ENCODE measurements at regions not wholly inside any gene's neighbourhood (a gene's known extent, or its start where the extent isn't known, plus 50 kb on each side); places are given as distances from the start of the nearest gene placed in this dataset.
"Not testable (repeated sequence)": the region's sequence is repeated elsewhere in the genome, so short reads cannot be mapped to it uniquely, and the experiment has no call there.

DNA sequence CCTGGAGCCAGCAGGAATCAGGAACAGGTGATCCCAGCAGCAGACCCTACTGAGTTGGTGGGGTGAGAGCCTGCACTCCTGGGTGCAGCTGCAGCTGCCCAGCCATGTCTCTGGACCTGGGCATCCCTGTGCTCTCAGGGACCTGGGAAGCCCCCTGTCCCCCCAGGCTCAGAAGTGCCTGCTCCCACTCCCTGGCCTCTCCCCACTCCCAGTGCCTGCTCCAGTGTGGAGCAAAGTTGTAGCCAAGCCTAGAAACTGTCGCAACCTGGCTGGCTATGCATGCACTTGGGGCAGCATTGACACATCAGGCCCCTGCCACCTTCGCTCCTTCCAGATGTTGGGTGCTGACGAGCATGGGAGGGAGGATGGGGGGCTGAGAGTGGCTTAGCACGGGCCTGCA, 1124.7 kb upstream of the ACVR2A start:
- Histone ChIP-seq H3K4me1 (no peaks in the 10 kb centered on the region), H3K27me3 (ENCODE audit: insufficient read depth in 3 of 3, low read length in 2 of 3) (no peaks in the 10 kb centered on the region), H3K36me3 (ENCODE audit: insufficient read depth in 1 of 2, low read depth in 1 of 2) (no peaks in the 10 kb centered on the region), H3K4me3 (no peak overlapping the region), H3K27ac (no peak overlapping the region), H3K9me3 (no peaks in the 10 kb centered on the region)
- intact Hi-C loops (cut with DNase I): no loop called here
- ATAC-seq (no peak), DNase-seq (no peak)
- 92 to 94% (median 92%) methylated on average over 4 of the region's 4 CpGs for WGBS, 3 donors
- TF ChIP-seq, protein P1, sequence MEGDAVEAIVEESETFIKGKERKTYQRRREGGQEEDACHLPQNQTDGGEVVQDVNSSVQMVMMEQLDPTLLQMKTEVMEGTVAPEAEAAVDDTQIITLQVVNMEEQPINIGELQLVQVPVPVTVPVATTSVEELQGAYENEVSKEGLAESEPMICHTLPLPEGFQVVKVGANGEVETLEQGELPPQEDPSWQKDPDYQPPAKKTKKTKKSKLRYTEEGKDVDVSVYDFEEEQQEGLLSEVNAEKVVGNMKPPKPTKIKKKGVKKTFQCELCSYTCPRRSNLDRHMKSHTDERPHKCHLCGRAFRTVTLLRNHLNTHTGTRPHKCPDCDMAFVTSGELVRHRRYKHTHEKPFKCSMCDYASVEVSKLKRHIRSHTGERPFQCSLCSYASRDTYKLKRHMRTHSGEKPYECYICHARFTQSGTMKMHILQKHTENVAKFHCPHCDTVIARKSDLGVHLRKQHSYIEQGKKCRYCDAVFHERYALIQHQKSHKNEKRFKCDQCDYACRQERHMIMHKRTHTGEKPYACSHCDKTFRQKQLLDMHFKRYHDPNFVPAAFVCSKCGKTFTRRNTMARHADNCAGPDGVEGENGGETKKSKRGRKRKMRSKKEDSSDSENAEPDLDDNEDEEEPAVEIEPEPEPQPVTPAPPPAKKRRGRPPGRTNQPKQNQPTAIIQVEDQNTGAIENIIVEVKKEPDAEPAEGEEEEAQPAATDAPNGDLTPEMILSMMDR (IDR thresholded peaks at IDR 0.05): no peak

DNA sequence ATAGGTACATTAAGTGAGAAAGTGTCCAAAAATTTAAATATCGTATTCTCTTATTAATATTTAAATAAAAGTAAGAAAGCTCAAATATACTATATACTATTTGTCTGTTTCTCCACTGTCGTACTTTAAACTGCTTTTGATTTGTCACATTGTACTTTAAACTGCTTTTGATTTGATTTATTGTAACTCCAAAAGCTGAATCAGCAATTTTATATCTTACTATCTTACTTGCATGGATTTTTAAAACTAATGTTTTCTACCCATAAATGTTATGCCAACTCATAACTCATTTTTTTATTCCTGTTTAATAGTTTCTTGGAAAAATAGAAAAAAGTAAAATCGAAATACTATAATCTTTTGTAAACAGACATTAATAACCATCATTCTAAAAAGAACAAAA, 1128.2 kb upstream of the ACVR2A start:
- Histone ChIP-seq H3K4me1 (no peaks in the 10 kb centered on the region), H3K4me3 (no peak overlapping the region), H3K27ac (no peak overlapping the region), H3K27me3 (ENCODE audit: insufficient read depth in 3 of 3, low read length in 2 of 3) (no peaks in the 10 kb centered on the region), H3K36me3 (ENCODE audit: insufficient read depth in 1 of 2, low read depth in 1 of 2) (no peaks in the 10 kb centered on the region), H3K9me3 (peaks cover 4% of the 10 kb centered on the region)
- TF ChIP-seq, protein P1 (IDR thresholded peaks at IDR 0.05): no peak
- ATAC-seq (no peak), DNase-seq (no peak)
- 49 to 60% (median 57%) methylated on average over 3 of the region's 3 CpGs for WGBS, 3 donors
- intact Hi-C loops (cut with DNase I): no loop called here

DNA sequence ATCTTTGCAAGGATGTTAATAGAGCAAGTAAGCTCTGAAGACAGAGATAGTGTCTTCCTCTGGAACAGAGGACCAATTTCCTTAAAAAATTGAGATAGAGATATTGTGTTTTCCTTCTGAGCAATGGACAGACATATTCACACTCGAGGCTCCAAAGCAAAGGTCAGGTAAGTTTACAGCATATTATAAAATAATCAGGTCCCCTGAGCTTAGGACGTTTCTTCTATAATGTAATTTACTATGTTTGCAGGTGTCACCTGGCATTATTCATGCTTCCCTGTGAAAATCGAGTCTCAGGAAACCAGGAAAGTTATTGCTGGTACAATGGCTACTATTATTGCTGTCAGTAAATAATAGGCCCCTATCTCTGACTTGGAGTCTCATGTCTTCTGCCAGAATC, 1135.8 kb upstream of the ACVR2A start:
- DNase-seq (no peak), ATAC-seq (no peak)
- no peaks in the 10 kb centered on the region for H3K27me3 ChIP-seq (ENCODE audit: insufficient read depth in 3 of 3, low read length in 2 of 3)
- no peaks in the 10 kb centered on the region for H3K36me3 ChIP-seq (ENCODE audit: insufficient read depth in 1 of 2, low read depth in 1 of 2)
- intact Hi-C loops (cut with DNase I): no loop called here
- no peaks in the 10 kb centered on the region for H3K4me1 ChIP-seq
- TF ChIP-seq, protein P1 (IDR thresholded peaks at IDR 0.05): no peak
- H3K4me3 ChIP-seq: no peak overlapping the region
- H3K9me3 ChIP-seq: peaks cover 4% of the 10 kb centered on the region
- 22 to 33% (median 31%) methylated on average over 3 of the region's 3 CpGs for WGBS, 3 donors
- no peak overlapping the region for H3K27ac ChIP-seq

DNA sequence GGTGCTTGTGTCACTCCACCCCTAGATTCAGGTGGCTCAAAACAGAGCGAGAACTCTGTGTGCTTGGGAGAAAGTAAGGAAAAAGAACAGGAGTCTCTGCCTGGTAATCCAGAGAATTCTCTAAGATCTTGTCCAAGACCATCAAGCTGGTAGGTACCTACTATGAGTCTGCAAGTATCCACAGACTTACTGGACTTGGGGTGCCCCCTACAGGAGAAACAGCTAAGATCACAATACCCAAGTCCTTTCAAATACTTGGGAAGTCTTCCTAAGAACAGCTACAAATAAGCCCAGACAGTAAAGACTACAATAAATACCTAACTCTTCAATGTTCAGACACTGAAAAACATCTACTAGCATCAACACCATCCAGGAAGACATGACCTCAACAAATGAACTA, 1143.6 kb upstream of the ACVR2A start:
- no peak for ATAC-seq
- Histone ChIP-seq H3K36me3 (ENCODE audit: insufficient read depth in 1 of 2, low read depth in 1 of 2) (no peaks in the 10 kb centered on the region), H3K9me3 (peaks cover 10% of the 10 kb centered on the region), H3K4me1 (no peaks in the 10 kb centered on the region), H3K27me3 (ENCODE audit: insufficient read depth in 3 of 3, low read length in 2 of 3) (no peaks in the 10 kb centered on the region), H3K4me3 (no peak overlapping the region), H3K27ac (no peak overlapping the region)
- 89 to 95% (median 93%) methylated on average over 1 of the region's 1 CpG for WGBS, 3 donors
- no peak for DNase-seq
- intact Hi-C loops (cut with DNase I): no loop called here
- TF ChIP-seq, protein P1 (IDR thresholded peaks at IDR 0.05): no peak

DNA sequence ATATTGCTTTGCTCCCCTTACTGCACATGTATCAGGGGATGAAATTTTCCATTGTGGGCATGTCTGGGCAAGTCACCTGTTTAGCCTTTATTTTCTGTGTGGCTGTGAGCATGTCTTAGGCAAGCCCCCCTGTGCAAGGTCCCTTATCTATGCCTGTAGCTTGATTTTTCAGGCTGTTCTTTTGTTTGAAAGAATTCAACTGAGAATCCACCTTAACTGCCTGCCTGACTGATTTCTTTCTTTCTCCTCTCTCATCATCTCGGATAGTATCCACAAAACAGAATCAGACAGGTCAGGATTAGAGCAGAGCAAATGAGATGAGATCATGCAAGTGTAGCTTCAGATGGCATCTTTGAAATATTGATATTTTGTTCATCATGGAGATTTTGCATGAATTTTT, 1147.5 kb upstream of the ACVR2A start:
- no peak overlapping the region for H3K4me3 ChIP-seq
- no peaks in the 10 kb centered on the region for H3K4me1 ChIP-seq
- peaks cover 3% of the 10 kb centered on the region for H3K9me3 ChIP-seq
- H3K27me3 ChIP-seq (ENCODE audit: insufficient read depth in 3 of 3, low read length in 2 of 3): no peaks in the 10 kb centered on the region
- TF ChIP-seq, protein P1 (IDR thresholded peaks at IDR 0.05): no peak
- DNase-seq (no peak), ATAC-seq (no peak)
- WGBS, 3 donors: 91 to 96% (median 95%) methylated on average over 1 of the region's 1 CpG
- intact Hi-C loops (cut with DNase I): no loop called here
- no peak overlapping the region for H3K27ac ChIP-seq
- no peaks in the 10 kb centered on the region for H3K36me3 ChIP-seq (ENCODE audit: insufficient read depth in 1 of 2, low read depth in 1 of 2)

DNA sequence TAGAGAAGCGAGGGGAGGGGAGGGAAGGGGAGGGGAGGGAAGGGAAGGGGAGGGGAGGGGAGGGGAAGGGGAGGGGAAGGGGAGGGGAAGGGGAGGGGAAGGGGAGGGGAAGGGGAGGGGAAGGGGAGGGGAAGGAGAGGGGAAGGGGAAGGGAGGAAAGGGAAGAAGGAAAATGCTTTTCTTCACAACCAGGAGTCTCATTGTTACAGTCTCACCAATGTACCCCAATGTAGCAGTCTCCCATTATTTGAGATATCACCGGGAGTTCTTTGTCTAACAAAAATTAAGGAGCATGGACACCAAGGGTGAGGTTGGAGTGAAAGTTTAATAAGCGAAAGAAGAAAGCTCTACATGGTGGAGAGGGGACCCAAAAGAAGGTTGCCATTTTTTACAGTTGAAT, 1148.0 kb upstream of the ACVR2A start:
- H3K4me1 ChIP-seq; H3K27me3 ChIP-seq (ENCODE audit: insufficient read depth in 3 of 3, low read length in 2 of 3); H3K36me3 ChIP-seq (ENCODE audit: insufficient read depth in 1 of 2, low read depth in 1 of 2); H3K9me3 ChIP-seq; H3K4me3 ChIP-seq; ATAC-seq; intact Hi-C loops (cut with DNase I); H3K27ac ChIP-seq; DNase-seq: not testable (repeated sequence)
- WGBS, 3 donors: 63 to 89% (median 87%) methylated on average over 2 of the region's 3 CpGs

Measured in psoas muscle (tissue), 7 donors.